H1 (cell line): ENCODE measurements at regions not wholly inside any gene's neighbourhood (a gene's known extent, or its start where the extent isn't known, plus 50 kb on each side); places are given as distances from the start of the nearest gene placed in this dataset.

ENCODE experiments used
- CBX5 ChIP-seq: fragments of 300-800, 300-1000 bp; sonication (generic); IDR thresholded peaks from 2 replicates; pipeline ENCODE4 v1.7.1; 2016; ENCODE audit warnings: antibody characterized with exemption, low read length, low read depth
- EP300 ChIP-seq, 2 experiments: IDR thresholded peaks; 1 replicate in 1 of 2; 2 replicates in 1 of 2; pipeline ENCODE4 v1.6.1; 2011 to 2012; ENCODE audit warnings: low read depth in 2 of 2, low read length in 2 of 2, mild to moderate bottlenecking in 2 of 2, borderline replicate concordance in 1 of 2, inconsistent platforms in 1 of 2, moderate library complexity in 1 of 2
- NANOG ChIP-seq: IDR thresholded peaks from 2 replicates; pipeline ENCODE4 v1.6.1; 2011; ENCODE audit warnings: low read length, low read depth, mild to moderate bottlenecking, inconsistent platforms; ENCODE audit not compliant: insufficient read depth, poor library complexity, severe bottlenecking
- SP2 ChIP-seq: IDR thresholded peaks from 2 replicates; pipeline ENCODE4 v1.6.1; 2012; ENCODE audit warnings: mild to moderate bottlenecking, low read length, inconsistent platforms
- SUZ12 ChIP-seq: fragments of 200-600 bp; sonication (generic); IDR thresholded peaks from 2 replicates; pipeline ENCODE4 v1.6.1; 2012; ENCODE audit warnings: mild to moderate bottlenecking, inconsistent platforms, low read length, moderate library complexity, mixed read lengths
- TF ChIP-seq, protein P1 (sequence below): fragments of 300-600 bp; sonication (generic); IDR thresholded peaks from 2 replicates; pipeline ENCODE4 v1.7.1; 2012; ENCODE audit warnings: low read length, moderate library complexity, mild to moderate bottlenecking, inconsistent platforms; ENCODE audit not compliant: insufficient replicate concordance
- TF ChIP-seq, protein P2 (sequence below): IDR thresholded peaks from 2 replicates; pipeline ENCODE4 v1.6.1; 2011; ENCODE audit warnings: low read length, improper control_type of control experiment

DNA sequence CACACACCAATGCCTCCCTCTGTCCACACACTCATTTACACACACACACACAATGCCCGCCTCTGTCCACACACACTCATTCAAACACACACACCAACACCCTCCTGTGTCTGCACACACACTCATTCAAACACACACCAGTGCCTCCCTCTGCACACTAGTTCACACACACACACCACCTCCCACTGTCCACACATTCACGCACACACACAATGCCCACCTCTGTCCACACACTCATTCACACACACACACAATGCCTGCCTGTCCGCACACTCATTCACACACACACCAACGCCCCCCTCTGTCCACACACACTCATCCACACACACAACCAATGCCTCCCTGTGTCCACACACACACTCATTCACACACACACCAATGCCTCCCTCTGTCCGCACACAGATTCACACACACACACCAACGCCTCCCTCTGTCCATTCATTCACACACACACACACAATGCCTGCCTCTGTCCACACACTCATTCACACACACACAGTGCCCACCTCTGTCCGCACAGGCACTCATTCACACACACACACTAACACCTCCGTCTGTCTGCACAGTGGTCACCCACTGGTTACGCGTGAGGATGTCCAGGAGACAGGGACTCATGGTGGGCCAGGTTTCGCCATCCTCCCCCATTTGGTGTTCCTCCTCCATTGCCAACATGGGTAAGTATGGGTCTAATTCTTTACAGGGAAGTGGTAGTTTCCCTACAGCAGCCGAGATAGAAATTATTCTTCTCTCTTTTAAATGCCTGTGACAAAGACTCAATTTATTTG, 62.4 kb upstream of the THBS2 start (continued):
- TF ChIP-seq, protein P1, sequence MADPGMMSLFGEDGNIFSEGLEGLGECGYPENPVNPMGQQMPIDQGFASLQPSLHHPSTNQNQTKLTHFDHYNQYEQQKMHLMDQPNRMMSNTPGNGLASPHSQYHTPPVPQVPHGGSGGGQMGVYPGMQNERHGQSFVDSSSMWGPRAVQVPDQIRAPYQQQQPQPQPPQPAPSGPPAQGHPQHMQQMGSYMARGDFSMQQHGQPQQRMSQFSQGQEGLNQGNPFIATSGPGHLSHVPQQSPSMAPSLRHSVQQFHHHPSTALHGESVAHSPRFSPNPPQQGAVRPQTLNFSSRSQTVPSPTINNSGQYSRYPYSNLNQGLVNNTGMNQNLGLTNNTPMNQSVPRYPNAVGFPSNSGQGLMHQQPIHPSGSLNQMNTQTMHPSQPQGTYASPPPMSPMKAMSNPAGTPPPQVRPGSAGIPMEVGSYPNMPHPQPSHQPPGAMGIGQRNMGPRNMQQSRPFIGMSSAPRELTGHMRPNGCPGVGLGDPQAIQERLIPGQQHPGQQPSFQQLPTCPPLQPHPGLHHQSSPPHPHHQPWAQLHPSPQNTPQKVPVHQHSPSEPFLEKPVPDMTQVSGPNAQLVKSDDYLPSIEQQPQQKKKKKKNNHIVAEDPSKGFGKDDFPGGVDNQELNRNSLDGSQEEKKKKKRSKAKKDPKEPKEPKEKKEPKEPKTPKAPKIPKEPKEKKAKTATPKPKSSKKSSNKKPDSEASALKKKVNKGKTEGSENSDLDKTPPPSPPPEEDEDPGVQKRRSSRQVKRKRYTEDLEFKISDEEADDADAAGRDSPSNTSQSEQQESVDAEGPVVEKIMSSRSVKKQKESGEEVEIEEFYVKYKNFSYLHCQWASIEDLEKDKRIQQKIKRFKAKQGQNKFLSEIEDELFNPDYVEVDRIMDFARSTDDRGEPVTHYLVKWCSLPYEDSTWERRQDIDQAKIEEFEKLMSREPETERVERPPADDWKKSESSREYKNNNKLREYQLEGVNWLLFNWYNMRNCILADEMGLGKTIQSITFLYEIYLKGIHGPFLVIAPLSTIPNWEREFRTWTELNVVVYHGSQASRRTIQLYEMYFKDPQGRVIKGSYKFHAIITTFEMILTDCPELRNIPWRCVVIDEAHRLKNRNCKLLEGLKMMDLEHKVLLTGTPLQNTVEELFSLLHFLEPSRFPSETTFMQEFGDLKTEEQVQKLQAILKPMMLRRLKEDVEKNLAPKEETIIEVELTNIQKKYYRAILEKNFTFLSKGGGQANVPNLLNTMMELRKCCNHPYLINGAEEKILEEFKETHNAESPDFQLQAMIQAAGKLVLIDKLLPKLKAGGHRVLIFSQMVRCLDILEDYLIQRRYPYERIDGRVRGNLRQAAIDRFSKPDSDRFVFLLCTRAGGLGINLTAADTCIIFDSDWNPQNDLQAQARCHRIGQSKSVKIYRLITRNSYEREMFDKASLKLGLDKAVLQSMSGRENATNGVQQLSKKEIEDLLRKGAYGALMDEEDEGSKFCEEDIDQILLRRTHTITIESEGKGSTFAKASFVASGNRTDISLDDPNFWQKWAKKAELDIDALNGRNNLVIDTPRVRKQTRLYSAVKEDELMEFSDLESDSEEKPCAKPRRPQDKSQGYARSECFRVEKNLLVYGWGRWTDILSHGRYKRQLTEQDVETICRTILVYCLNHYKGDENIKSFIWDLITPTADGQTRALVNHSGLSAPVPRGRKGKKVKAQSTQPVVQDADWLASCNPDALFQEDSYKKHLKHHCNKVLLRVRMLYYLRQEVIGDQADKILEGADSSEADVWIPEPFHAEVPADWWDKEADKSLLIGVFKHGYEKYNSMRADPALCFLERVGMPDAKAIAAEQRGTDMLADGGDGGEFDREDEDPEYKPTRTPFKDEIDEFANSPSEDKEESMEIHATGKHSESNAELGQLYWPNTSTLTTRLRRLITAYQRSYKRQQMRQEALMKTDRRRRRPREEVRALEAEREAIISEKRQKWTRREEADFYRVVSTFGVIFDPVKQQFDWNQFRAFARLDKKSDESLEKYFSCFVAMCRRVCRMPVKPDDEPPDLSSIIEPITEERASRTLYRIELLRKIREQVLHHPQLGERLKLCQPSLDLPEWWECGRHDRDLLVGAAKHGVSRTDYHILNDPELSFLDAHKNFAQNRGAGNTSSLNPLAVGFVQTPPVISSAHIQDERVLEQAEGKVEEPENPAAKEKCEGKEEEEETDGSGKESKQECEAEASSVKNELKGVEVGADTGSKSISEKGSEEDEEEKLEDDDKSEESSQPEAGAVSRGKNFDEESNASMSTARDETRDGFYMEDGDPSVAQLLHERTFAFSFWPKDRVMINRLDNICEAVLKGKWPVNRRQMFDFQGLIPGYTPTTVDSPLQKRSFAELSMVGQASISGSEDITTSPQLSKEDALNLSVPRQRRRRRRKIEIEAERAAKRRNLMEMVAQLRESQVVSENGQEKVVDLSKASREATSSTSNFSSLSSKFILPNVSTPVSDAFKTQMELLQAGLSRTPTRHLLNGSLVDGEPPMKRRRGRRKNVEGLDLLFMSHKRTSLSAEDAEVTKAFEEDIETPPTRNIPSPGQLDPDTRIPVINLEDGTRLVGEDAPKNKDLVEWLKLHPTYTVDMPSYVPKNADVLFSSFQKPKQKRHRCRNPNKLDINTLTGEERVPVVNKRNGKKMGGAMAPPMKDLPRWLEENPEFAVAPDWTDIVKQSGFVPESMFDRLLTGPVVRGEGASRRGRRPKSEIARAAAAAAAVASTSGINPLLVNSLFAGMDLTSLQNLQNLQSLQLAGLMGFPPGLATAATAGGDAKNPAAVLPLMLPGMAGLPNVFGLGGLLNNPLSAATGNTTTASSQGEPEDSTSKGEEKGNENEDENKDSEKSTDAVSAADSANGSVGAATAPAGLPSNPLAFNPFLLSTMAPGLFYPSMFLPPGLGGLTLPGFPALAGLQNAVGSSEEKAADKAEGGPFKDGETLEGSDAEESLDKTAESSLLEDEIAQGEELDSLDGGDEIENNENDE: no peak
- no peak for TF ChIP-seq SP2
- no peak for TF ChIP-seq NANOG
- TF ChIP-seq SUZ12: no peak
- TF ChIP-seq, protein P2, sequence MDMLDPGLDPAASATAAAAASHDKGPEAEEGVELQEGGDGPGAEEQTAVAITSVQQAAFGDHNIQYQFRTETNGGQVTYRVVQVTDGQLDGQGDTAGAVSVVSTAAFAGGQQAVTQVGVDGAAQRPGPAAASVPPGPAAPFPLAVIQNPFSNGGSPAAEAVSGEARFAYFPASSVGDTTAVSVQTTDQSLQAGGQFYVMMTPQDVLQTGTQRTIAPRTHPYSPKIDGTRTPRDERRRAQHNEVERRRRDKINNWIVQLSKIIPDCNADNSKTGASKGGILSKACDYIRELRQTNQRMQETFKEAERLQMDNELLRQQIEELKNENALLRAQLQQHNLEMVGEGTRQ: no peak
- no peak for TF ChIP-seq EP300 (IDR thresholded peaks at IDR 0.05; ENCODE audit: borderline replicate concordance in 1 of 2, low read depth in 2 of 2, low read length in 2 of 2)
- TF ChIP-seq CBX5: no peak
